GM23248 (cell line): ENCODE measurements at regions not wholly inside any gene's neighbourhood (a gene's known extent, or its start where the extent isn't known, plus 50 kb on each side); places are given as distances from the start of the nearest gene placed in this dataset.
"Not testable (repeated sequence)": the region's sequence is repeated elsewhere in the genome, so short reads cannot be mapped to it uniquely, and the experiment has no call there.

Source experiments
- DNase-seq: peaks from one replicate; pipeline ENCODE4 v3.0.0-alpha.2; 2015
- H2AFZ ChIP-seq: fragments of 200-600 bp; sonication (generic); 2 replicates; pipeline ENCODE4 v1.6.1; 2016; ENCODE audit warnings: antibody characterized with exemption
- H3F3A ChIP-seq: fragments of 200-600 bp; sonication (generic); 2 replicates; pipeline ENCODE4 v1.6.1; 2016; ENCODE audit warnings: mild to moderate bottlenecking, antibody characterized with exemption, mixed run types; ENCODE audit not compliant: insufficient read depth
- H3K27ac ChIP-seq: fragments of 200-600 bp; sonication (generic); 2 replicates; pipeline ENCODE4 v1.5.1; 2016; ENCODE audit warnings: mild to moderate bottlenecking
- H3K27me3 ChIP-seq: fragments of 200-600 bp; sonication (generic); replicated peaks from 2 replicates; pipeline ENCODE4 v1.6.1; 2016; ENCODE audit warnings: mild to moderate bottlenecking; ENCODE audit not compliant: insufficient read depth
- H3K36me3 ChIP-seq: fragments of 200-600 bp; sonication (generic); 2 replicates; pipeline ENCODE4 v1.6.1; 2016; ENCODE audit warnings: low read depth, mild to moderate bottlenecking
- H3K4me1 ChIP-seq: fragments of 200-600 bp; sonication (generic); 2 replicates; pipeline ENCODE4 v1.6.1; 2016; ENCODE audit warnings: mild to moderate bottlenecking; ENCODE audit not compliant: insufficient read depth
- H3K4me2 ChIP-seq: fragments of 200-600 bp; sonication (generic); one replicate; pipeline ENCODE4 v1.6.1; 2016; ENCODE audit warnings: mild to moderate bottlenecking; ENCODE audit not compliant: unreplicated experiment
- H3K4me3 ChIP-seq: fragments of 200-600 bp; sonication (generic); 2 replicates; pipeline ENCODE4 v1.5.1; 2016; ENCODE audit warnings: mild to moderate bottlenecking
- H3K79me2 ChIP-seq: fragments of 200-600 bp; sonication (generic); 2 replicates; pipeline ENCODE4 v1.6.1; 2016; ENCODE audit warnings: mild to moderate bottlenecking; ENCODE audit not compliant: insufficient read depth
- H3K9ac ChIP-seq: fragments of 200-600 bp; sonication (generic); 2 replicates; pipeline ENCODE4 v1.6.1; 2016; ENCODE audit warnings: mild to moderate bottlenecking
- H3K9me2 ChIP-seq: fragments of 200-600 bp; sonication (generic); 2 replicates; pipeline ENCODE4 v1.6.1; 2016; ENCODE audit warnings: mixed run types, mild to moderate bottlenecking, moderate library complexity; ENCODE audit not compliant: insufficient read depth
- H3K9me3 ChIP-seq: fragments of 200-600 bp; sonication (generic); one replicate; pipeline ENCODE4 v1.6.1; 2017; ENCODE audit warnings: low read depth
- H4K20me1 ChIP-seq: fragments of 200-600 bp; sonication (generic); 2 replicates; pipeline ENCODE4 v1.6.0; 2016; ENCODE audit not compliant: insufficient read depth
- EZH2 ChIP-seq: fragments of 200-600 bp; sonication (generic); IDR thresholded peaks from 2 replicates; pipeline ENCODE4 v1.6.1; 2018; ENCODE audit warnings: antibody characterized with exemption, mild to moderate bottlenecking; ENCODE audit not compliant: insufficient read depth, poor library complexity, severe bottlenecking
- EZH2phosphoT487 ChIP-seq: fragments of 200-600 bp; sonication (generic); IDR thresholded peaks from 2 replicates; pipeline ENCODE4 v1.6.1; 2018; ENCODE audit warnings: antibody characterized with exemption, moderate library complexity, mild to moderate bottlenecking, low read depth; ENCODE audit not compliant: insufficient read depth
- WGBS, 2 experiments: methylation state at CpG; one replicate each; pipeline ENCODE4 v1.1.6; 2015 to 2017; ENCODE audit warnings: low lambda C conversion rate in 2 of 2, low coverage in 1 of 2; ENCODE audit errors: missing lambda C conversion rate in 2 of 2; 5-methylcytosine and 5-hydroxymethylcytosine counted together
- in situ Hi-C: fragments of 300-500 bp; cut with MboI; formaldehyde crosslinking; loops from 2 replicates; pipeline ENCODE4 v1.15.0; 2020

DNA sequence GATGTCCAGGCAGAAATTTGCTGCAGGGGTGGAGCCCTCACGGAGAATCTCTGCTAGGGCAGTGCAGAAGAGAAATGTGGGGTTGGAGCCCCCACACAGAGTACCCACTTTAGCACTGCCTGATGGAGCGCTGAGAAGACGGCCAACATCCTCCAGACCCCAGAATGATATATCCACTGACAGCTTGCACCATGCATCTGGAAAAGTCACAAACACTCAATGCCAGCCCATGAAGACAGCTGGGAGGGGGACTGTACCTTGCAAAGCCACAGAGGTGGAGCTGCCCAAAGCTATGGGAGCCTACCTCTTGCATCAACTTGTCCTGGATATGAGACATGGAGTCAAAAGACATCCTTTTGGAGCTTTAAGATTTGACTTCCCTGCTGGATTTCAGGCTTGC is 426.3 kb upstream of the FAM174A start:
- Histone ChIP-seq H3F3A (no peaks in the 10 kb centered on the region), H4K20me1 (no peaks in the 10 kb centered on the region), H3K9me2 (no peaks in the 10 kb centered on the region), H3K27me3 (no peaks in the 10 kb centered on the region), H3K9ac (no peak overlapping the region), H3K4me3 (no peak overlapping the region), H2AFZ (no peak overlapping the region), H3K4me2 (no peak overlapping the region), H3K36me3 (no peaks in the 10 kb centered on the region), H3K27ac (no peak overlapping the region), H3K9me3 (no peaks in the 10 kb centered on the region), H3K79me2 (no peaks in the 10 kb centered on the region), H3K4me1 (no peaks in the 10 kb centered on the region)
- in situ Hi-C loops, result no loop called here
- TF ChIP-seq EZH2phosphoT487, result no peak
- TF ChIP-seq EZH2, result no peak
- WGBS, 2 experiments, result 43 to 64% methylated on average over 3 of the region's 3 CpGs
- no peak for DNase-seq

DNA sequence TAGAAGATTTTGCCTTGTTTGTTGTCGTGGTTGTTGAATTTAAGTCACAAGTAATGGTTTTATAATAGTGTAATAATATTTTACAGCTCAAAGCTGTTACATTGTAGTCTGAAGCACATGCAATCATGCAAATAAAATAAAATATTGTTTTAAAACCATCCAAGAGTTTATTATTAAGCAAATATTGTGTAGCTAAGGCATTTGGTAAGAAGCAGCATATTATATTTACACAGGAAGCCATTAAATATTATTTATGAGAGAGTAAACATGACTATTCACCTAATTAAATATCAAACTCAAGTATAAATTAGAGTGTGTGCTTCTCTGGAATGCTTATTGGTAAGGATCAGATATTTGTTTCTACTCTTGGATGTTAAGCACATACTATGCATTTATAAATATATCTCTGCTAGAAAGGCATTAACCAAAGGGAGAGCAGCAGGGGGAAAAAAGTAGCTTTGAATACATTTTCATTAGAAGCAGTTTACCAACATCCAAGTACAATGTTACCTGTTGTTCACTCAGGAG is 431.5 kb upstream of the FAM174A start:
- H3K36me3 ChIP-seq, H4K20me1 ChIP-seq, DNase-seq, H2AFZ ChIP-seq, H3F3A ChIP-seq, H3K9ac ChIP-seq, H3K79me2 ChIP-seq, in situ Hi-C loops, H3K27me3 ChIP-seq, H3K27ac ChIP-seq, H3K4me3 ChIP-seq, H3K4me2 ChIP-seq, H3K4me1 ChIP-seq, H3K9me3 ChIP-seq, H3K9me2 ChIP-seq: not testable (repeated sequence)
- WGBS, 2 experiments, result 11 to 16% methylated on average over 1 of the region's 1 CpG

DNA sequence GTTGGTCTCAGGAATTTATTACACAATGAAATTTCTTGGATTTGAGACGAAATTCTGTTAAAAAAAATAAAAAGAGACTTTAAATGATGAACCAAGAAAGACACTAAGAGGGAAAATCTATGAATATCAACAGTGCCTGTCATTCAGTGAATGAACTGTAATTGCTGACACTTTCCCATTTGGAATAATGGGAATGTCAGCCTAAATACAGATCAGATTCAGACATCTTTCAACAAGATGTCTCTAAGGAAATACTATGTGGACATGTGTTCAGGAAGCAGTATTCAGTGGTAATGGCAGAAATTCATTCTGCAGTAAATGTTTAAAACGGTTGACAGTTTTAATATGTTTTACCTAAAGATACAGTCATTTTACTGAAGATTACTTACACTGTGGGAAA is 433.7 kb upstream of the FAM174A start:
- H3K4me3 ChIP-seq, H3K27me3 ChIP-seq, H3K9me2 ChIP-seq, H3K4me2 ChIP-seq, H3K36me3 ChIP-seq, H3K79me2 ChIP-seq, H3K9me3 ChIP-seq, H2AFZ ChIP-seq, H3K9ac ChIP-seq, H3K4me1 ChIP-seq, in situ Hi-C loops, H4K20me1 ChIP-seq, DNase-seq, H3F3A ChIP-seq, H3K27ac ChIP-seq: not testable (repeated sequence)
- WGBS, 2 experiments, result 0 to 3% methylated on average over 2 of the region's 2 CpGs

DNA sequence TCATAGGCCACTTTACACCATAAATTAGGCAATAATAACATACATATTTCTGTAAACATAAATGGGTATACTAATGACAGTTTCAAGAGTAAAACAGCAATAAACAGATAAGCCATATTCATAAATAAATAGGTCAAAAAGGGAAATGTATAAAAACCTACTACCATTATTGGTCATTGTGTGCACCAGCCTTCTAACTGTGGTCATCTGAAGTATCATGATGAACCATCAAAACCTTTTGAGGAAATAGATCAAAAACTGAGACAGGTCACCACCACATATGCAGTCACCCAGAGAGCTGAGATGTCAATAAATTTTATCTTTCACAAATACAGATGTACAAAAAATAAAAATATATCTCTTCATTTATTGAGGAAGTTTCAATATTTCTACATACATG is 438.8 kb upstream of the FAM174A start:
- in situ Hi-C loops, H3K27ac ChIP-seq, H3K4me3 ChIP-seq, DNase-seq, H3F3A ChIP-seq, H3K79me2 ChIP-seq, H3K9ac ChIP-seq, H2AFZ ChIP-seq, H3K27me3 ChIP-seq, H3K4me2 ChIP-seq, H3K9me3 ChIP-seq, H4K20me1 ChIP-seq, H3K9me2 ChIP-seq, H3K4me1 ChIP-seq, H3K36me3 ChIP-seq: not testable (repeated sequence)

DNA sequence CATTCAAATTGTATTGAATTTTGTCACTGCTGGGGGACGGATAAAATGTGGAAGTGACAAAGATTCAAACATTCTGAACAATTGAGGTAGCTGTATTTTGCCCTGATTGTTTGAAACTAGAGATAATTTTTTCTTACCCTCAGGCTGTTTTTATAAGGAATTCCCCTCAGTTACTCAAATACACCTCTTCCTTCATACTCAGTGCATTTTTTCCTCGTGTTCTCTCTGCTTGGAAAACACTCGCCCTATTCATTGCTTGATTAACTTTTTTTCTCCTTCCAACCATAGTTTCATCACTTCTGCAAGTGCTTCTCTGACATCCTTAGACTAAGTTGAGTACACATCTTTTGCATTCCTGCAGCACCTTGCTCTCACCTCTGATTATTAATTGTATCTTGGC is 454.5 kb upstream of the FAM174A start:
- H3F3A ChIP-seq, H3K4me2 ChIP-seq, H3K36me3 ChIP-seq, H3K27ac ChIP-seq, H3K9ac ChIP-seq, H4K20me1 ChIP-seq, H3K4me3 ChIP-seq, in situ Hi-C loops, H2AFZ ChIP-seq, H3K9me3 ChIP-seq, H3K4me1 ChIP-seq, H3K79me2 ChIP-seq, DNase-seq, H3K27me3 ChIP-seq, H3K9me2 ChIP-seq: not testable (repeated sequence)
- 7 to 13% methylated on average over 3 of the region's 3 CpGs for WGBS, 2 experiments

DNA sequence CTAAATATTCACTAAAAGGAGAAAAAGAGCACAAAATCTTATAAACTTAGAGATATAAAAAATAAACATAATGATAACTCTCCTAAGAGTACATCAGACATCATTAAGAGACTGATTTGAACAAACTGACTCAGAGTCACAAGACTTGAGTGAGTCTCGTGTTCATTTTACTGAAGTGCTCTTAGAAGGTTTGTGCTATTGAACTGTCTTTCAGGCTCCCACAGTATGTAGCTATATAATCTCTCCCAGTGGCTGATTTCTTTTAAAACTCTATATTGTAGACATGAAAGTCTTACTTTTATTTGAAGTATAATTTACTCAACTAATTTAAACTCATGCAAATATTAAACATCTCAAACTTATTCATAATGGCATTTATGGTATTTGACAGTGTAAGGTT is 456.0 kb upstream of the FAM174A start:
- 4 to 7% methylated on average over 1 of the region's 1 CpG for WGBS, 2 experiments
- H3K9me2 ChIP-seq, H2AFZ ChIP-seq, H3K27ac ChIP-seq, H4K20me1 ChIP-seq, H3K4me3 ChIP-seq, H3K27me3 ChIP-seq, DNase-seq, H3K79me2 ChIP-seq, H3K36me3 ChIP-seq, H3K4me1 ChIP-seq, in situ Hi-C loops, H3F3A ChIP-seq, H3K4me2 ChIP-seq, H3K9ac ChIP-seq, H3K9me3 ChIP-seq: not testable (repeated sequence)

DNA sequence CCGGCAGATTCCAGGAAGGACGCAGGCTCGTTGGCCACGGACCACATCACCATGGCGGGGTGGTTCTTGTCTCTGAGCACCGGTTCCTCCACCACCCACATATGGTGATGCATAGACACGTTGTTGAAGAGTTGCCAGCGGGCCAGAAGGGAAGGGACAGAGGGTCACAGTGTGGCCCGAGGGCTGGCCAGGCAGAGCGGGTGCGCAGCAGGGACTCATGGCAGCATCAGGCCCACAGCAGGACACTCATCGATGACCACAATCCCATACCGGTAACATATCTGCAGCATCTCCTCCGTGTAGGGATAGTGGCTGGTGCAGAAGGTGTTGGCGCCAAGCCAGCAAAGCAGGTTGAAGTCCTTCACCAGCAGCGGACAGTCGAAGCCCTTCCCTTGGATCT is 469.2 kb upstream of the FAM174A start:
- H3K4me2 ChIP-seq, H3F3A ChIP-seq, H3K4me1 ChIP-seq, H3K9me2 ChIP-seq, H3K9ac ChIP-seq, DNase-seq, H3K79me2 ChIP-seq, H3K27me3 ChIP-seq, H3K36me3 ChIP-seq, H4K20me1 ChIP-seq, H3K27ac ChIP-seq, H3K9me3 ChIP-seq, H3K4me3 ChIP-seq, H2AFZ ChIP-seq, in situ Hi-C loops: not testable (repeated sequence)
- WGBS, 2 experiments, result 61 to 66% methylated on average over 11 to 15 of the region's 17 CpGs
